MM.1S (cell line): ENCODE measurements at regions not wholly inside any gene's neighbourhood (a gene's known extent, or its start where the extent isn't known, plus 50 kb on each side); places are given as distances from the start of the nearest gene placed in this dataset.

Source experiments
- EZH2 ChIP-seq: fragments of 300-600 bp; sonication (generic); optimal IDR thresholded peaks from 2 replicates; pipeline ENCODE3; 2017; ENCODE audit warnings: low read depth, mild to moderate bottlenecking, antibody characterized with exemption, low read length, mixed read lengths
- EZH2phosphoT487 ChIP-seq: fragments of 300-600 bp; sonication (generic); IDR thresholded peaks from 2 replicates; pipeline ENCODE4 v1.6.1; 2018; ENCODE audit warnings: antibody characterized with exemption, low read length
- TF ChIP-seq, protein P1 (sequence below): fragments of 300-600 bp; sonication (generic); IDR thresholded peaks from 2 replicates; pipeline ENCODE4 v1.5.1; 2016; ENCODE audit warnings: antibody characterized with exemption, low read length, mixed read lengths

- TF ChIP-seq, protein P1, sequence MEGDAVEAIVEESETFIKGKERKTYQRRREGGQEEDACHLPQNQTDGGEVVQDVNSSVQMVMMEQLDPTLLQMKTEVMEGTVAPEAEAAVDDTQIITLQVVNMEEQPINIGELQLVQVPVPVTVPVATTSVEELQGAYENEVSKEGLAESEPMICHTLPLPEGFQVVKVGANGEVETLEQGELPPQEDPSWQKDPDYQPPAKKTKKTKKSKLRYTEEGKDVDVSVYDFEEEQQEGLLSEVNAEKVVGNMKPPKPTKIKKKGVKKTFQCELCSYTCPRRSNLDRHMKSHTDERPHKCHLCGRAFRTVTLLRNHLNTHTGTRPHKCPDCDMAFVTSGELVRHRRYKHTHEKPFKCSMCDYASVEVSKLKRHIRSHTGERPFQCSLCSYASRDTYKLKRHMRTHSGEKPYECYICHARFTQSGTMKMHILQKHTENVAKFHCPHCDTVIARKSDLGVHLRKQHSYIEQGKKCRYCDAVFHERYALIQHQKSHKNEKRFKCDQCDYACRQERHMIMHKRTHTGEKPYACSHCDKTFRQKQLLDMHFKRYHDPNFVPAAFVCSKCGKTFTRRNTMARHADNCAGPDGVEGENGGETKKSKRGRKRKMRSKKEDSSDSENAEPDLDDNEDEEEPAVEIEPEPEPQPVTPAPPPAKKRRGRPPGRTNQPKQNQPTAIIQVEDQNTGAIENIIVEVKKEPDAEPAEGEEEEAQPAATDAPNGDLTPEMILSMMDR: no peak
- no peak for TF ChIP-seq EZH2
- TF ChIP-seq EZH2phosphoT487: no peak
Measured at GRCh38 chr18:78772360-78773302, 207.0 kb upstream of the SALL3 start.
